ENCODE measurements at regions not wholly inside any gene's neighbourhood (a gene's known extent, or its start where the extent isn't known, plus 50 kb on each side); places are given as distances from the start of the nearest gene placed in this dataset.

GRCh38 chrX:109312757-109313156 is 169.1 kb downstream of the GUCY2F start:
- DNase-seq, result no peak

GRCh38 chrX:109310031-109310430 is 171.9 kb downstream of the GUCY2F start:
- DNase-seq, result no peak

- DNase-seq, result no peak
Measured at GRCh38 chrX:109301177-109301576, 180.7 kb downstream of the GUCY2F start.

- DNase-seq, result no peak
Measured at GRCh38 chrX:109300415-109300814, 181.5 kb downstream of the GUCY2F start.

- DNase-seq, result no peak
Measured at GRCh38 chrX:109299091-109299490, 182.8 kb downstream of the GUCY2F start.

GRCh38 chrX:109294097-109294814 is 187.6 kb downstream of the GUCY2F start:
- no peak for DNase-seq

- DNase-seq, result no peak
Measured at GRCh38 chrX:109283870-109284269, 198.0 kb downstream of the GUCY2F start.

GRCh38 chrX:109281483-109282275 is 200.2 kb downstream of the GUCY2F start:
- no peak for DNase-seq

GRCh38 chrX:109274806-109275205 is 207.1 kb downstream of the GUCY2F start:
- DNase-seq, result no peak

GRCh38 chrX:109270580-109271484 is 211.1 kb downstream of the GUCY2F start:
- DNase-seq, result peak; percentile 63

GRCh38 chrX:109268340-109268739 is 213.5 kb downstream of the GUCY2F start:
- DNase-seq, result no peak

- no peak for DNase-seq
Measured at GRCh38 chrX:109266034-109266433, 215.9 kb downstream of the GUCY2F start.

- no peak for DNase-seq
Measured at GRCh38 chrX:109264878-109265277, 217.0 kb downstream of the GUCY2F start.

GRCh38 chrX:109261279-109261678 is 220.6 kb downstream of the GUCY2F start:
- DNase-seq, result no peak

- no peak for DNase-seq
Measured at GRCh38 chrX:109252789-109253188, 229.1 kb downstream of the GUCY2F start.

- DNase-seq, result no peak
Measured at GRCh38 chrX:109218761-109219160, 263.1 kb downstream of the GUCY2F start.

GRCh38 chrX:109199726-109200125 is 282.2 kb downstream of the GUCY2F start:
- no peak for DNase-seq

- no peak for DNase-seq
Measured at GRCh38 chrX:109190542-109190941, 291.3 kb downstream of the GUCY2F start.

- no peak for DNase-seq
Measured at GRCh38 chrX:109187473-109188168, 294.3 kb downstream of the GUCY2F start.

GRCh38 chrX:109186939-109187338 is 294.9 kb downstream of the GUCY2F start:
- no peak for DNase-seq

- DNase-seq, result no peak
Measured at GRCh38 chrX:109184506-109185139, 297.3 kb downstream of the GUCY2F start.

- no peak for DNase-seq
Measured at GRCh38 chrX:109172091-109172602, 309.7 kb downstream of the GUCY2F start.
